CD14-positive monocyte (primary cell): ENCODE measurements at regions not wholly inside any gene's neighbourhood (a gene's known extent, or its start where the extent isn't known, plus 50 kb on each side); places are given as distances from the start of the nearest gene placed in this dataset.

ENCODE experiments used
- DNase-seq, 3 donors: peaks; one replicate each; pipeline ENCODE4 v3.0.0-alpha.2; 2011 to 2022
- H2AFZ ChIP-seq: 2 replicates; pipeline ENCODE4 v1.6.0; 2012; ENCODE audit warnings: mild to moderate bottlenecking, low read depth, low read length, inconsistent platforms; ENCODE audit not compliant: insufficient read depth, poor library complexity, severe bottlenecking
- H3K27ac ChIP-seq, 2 donors: 1 replicate in 1 of 2; 2 replicates in 1 of 2; pipeline ENCODE4 v1.5.1; 2012 to 2013; ENCODE audit warnings: low read length in 2 of 2, control low read depth in 1 of 2, inconsistent platforms in 1 of 2, low read depth in 1 of 2, mild to moderate bottlenecking in 1 of 2
- H3K27me3 ChIP-seq, 2 donors: one replicate each; pipeline versions ENCODE4 v1.6.0 to v1.6.1; 2011 to 2013; ENCODE audit warnings: low read length in 2 of 2; ENCODE audit not compliant: control insufficient read depth in 2 of 2, insufficient read depth in 2 of 2
- H3K36me3 ChIP-seq, 2 donors: replicated peaks in 1 of 2; 1 replicate in 1 of 2; 2 replicates in 1 of 2; pipeline versions ENCODE4 v1.5.1 to v1.6.1; 2012 to 2013; ENCODE audit warnings: low read length in 2 of 2, control low read depth in 1 of 2, inconsistent platforms in 1 of 2, mild to moderate bottlenecking in 1 of 2; ENCODE audit not compliant: insufficient read depth in 2 of 2, control insufficient read depth in 1 of 2
- H3K4me1 ChIP-seq, 2 donors: 1 replicate in 1 of 2; 2 replicates in 1 of 2; pipeline versions ENCODE4 v1.5.1 to v1.6.1; 2012 to 2013; ENCODE audit warnings: low read length in 2 of 2, control low read depth in 1 of 2, inconsistent platforms in 1 of 2, mild to moderate bottlenecking in 1 of 2, moderate library complexity in 1 of 2; ENCODE audit not compliant: insufficient read depth in 2 of 2, control insufficient read depth in 1 of 2
- H3K4me2 ChIP-seq: replicated peaks from 2 replicates; pipeline ENCODE3; 2012; ENCODE audit warnings: low read length, moderate library complexity, mild to moderate bottlenecking; ENCODE audit not compliant: poor library complexity, severe bottlenecking; ENCODE audit errors: extremely low read depth
- H3K4me3 ChIP-seq, 3 experiments: fragments of 200-600 bp in 1 of 3; sonication (generic) in 1 of 3; replicated peaks in 1 of 3; 1 replicate in 2 of 3; 2 replicates in 1 of 3; pipeline ENCODE4 v1.5.1; 2011 to 2013; ENCODE audit warnings: low read length in 3 of 3, mild to moderate bottlenecking in 3 of 3, control low read depth in 2 of 3, low read depth in 2 of 3, inconsistent platforms in 1 of 3, moderate library complexity in 1 of 3
- H3K79me2 ChIP-seq: 2 replicates; pipeline ENCODE4 v1.6.0; 2012; ENCODE audit warnings: mild to moderate bottlenecking, control low read depth, inconsistent platforms, low read length, moderate library complexity; ENCODE audit not compliant: insufficient read depth
- H3K9ac ChIP-seq: 2 replicates; pipeline ENCODE4 v1.6.0; 2017; ENCODE audit warnings: low read length, mild to moderate bottlenecking; ENCODE audit not compliant: insufficient read depth, poor library complexity, severe bottlenecking
- H3K9me3 ChIP-seq, 2 donors: replicated peaks in 1 of 2; 1 replicate in 1 of 2; 2 replicates in 1 of 2; pipeline versions ENCODE4 v1.5.1 to v1.6.1; 2012 to 2013; ENCODE audit warnings: low read length in 2 of 2, control low read depth in 1 of 2; ENCODE audit not compliant: control insufficient read depth in 1 of 2, insufficient read depth in 1 of 2
- H4K20me1 ChIP-seq: 2 replicates; pipeline ENCODE4 v1.6.0; 2012; ENCODE audit warnings: mild to moderate bottlenecking, low read length, control low read depth, moderate library complexity; ENCODE audit not compliant: insufficient read depth
- H3K27ac Mint-ChIP-seq, 7 donors: one replicate each; pipeline ENCODE4 v1.8.0; 2020; ENCODE audit warnings: mild to moderate bottlenecking in 7 of 7, mixed read lengths in 7 of 7, moderate library complexity in 6 of 7, inconsistent platforms in 2 of 7
- H3K27me3 Mint-ChIP-seq, 3 donors: one replicate each; pipeline ENCODE4 v1.8.0; 2021 to 2022; ENCODE audit warnings: low read depth in 3 of 3, mild to moderate bottlenecking in 3 of 3, mixed read lengths in 3 of 3, moderate library complexity in 3 of 3, inconsistent platforms in 1 of 3
- H3K36me3 Mint-ChIP-seq, 2 donors: one replicate each; pipeline ENCODE4 v1.8.0; 2020; ENCODE audit warnings: mixed read lengths in 2 of 2, inconsistent platforms in 1 of 2, mild to moderate bottlenecking in 1 of 2
- H3K4me1 Mint-ChIP-seq: one replicate; pipeline ENCODE4 v1.8.0; 2020; ENCODE audit warnings: mild to moderate bottlenecking, mixed read lengths
- H3K4me3 Mint-ChIP-seq, 2 donors: one replicate each; pipeline ENCODE4 v1.8.0; 2020; ENCODE audit warnings: mild to moderate bottlenecking in 2 of 2, mixed read lengths in 2 of 2, moderate library complexity in 1 of 2
- H3K9me3 Mint-ChIP-seq, 7 donors: one replicate each; pipeline ENCODE4 v1.8.0; 2020 to 2022; ENCODE audit warnings: mixed read lengths in 7 of 7, mild to moderate bottlenecking in 6 of 7, moderate library complexity in 6 of 7, inconsistent platforms in 2 of 7
- CTCF ChIP-seq: fragments of 200-600 bp; IDR thresholded peaks from one replicate; pipeline ENCODE4 v1.8.0; 2022; ENCODE audit warnings: antibody characterized with exemption, mild to moderate bottlenecking
- WGBS: methylation state at CpG from one replicate; pipeline ENCODE4 v1.1.5; 2013; ENCODE audit warnings: missing lambda C conversion rate; ENCODE audit not compliant: insufficient coverage; 5-methylcytosine and 5-hydroxymethylcytosine counted together
- intact Hi-C, 2 donors: fragments of 100-400 bp; cut with micrococcal nuclease; formaldehyde crosslinking; loops; one replicate each; pipeline versions ENCODE4 v1.15.0 to v1.15.1; 2023

DNA sequence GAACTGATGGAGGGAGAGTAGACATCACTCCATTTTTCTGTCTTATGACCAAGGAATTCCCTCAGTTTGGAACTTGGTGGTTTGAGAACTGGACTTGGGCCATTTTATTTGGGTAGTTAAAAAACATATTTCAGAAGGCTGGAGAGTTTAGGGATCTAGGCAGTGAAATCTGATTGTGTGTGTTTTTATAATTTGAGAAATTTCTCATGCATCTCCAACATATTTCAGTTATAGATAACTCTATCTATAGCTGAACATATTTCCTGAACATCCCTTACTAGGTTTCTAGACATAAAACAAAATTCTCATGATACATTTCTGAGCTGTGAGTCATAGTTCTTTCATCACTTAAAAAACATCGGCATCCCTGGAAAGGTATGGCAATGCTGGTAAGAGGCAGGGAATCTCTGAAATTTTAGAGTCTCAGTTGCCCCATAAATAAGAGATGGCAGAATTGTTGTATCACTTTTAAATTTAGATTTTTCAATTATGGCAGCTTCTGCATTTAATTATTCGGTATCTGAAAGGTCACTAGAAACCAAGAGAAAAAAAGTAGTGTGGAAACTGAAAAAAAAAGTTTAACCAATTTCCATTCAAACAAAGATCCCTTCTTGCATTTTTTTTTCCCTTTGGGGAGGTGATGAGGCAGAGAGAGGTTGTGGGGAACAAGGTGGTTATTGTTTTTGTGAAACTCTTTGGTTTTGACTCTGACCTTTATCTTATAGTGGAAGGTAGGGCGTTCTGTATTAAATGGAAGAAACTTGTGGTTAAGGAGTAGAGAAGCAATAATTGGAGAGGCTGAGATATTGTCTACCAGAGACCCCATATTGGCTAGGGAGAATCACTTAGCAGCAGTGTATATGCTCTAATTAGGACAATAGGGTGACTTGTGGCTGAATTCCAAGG is 102.9 kb downstream of the FASLG start:
- no peak overlapping the region for H3K27ac ChIP-seq
- H3K36me3 Mint-ChIP-seq: no peaks in the 10 kb centered on the region
- peaks cover 18% of the 10 kb centered on the region for H3K4me1 Mint-ChIP-seq
- DNase-seq: no peak
- no peaks in the 10 kb centered on the region for H3K27me3 ChIP-seq
- no peak overlapping the region for H3K4me3 ChIP-seq
- H3K79me2 ChIP-seq: no peaks in the 10 kb centered on the region
- intact Hi-C loops: no loop called here
- peaks cover 0 to 5% (median 2%) of the 10 kb centered on the region in 3 donors for H3K27me3 Mint-ChIP-seq
- no peak overlapping the region for H3K27ac Mint-ChIP-seq
- no peak overlapping the region for H3K9ac ChIP-seq
- no peaks in the 10 kb centered on the region for H3K9me3 Mint-ChIP-seq
- H3K36me3 ChIP-seq: no peaks in the 10 kb centered on the region
- H3K9me3 ChIP-seq: no peaks in the 10 kb centered on the region
- no peak overlapping the region for H3K4me2 ChIP-seq
- H3K4me1 ChIP-seq: peaks cover 0 to 12% of the 10 kb centered on the region in 2 donors
- no peak overlapping the region for H2AFZ ChIP-seq
- H4K20me1 ChIP-seq: no peaks in the 10 kb centered on the region
- no peak overlapping the region for H3K4me3 Mint-ChIP-seq
- 100% methylated on average over 1 of the region's 3 CpGs for WGBS
- no peak for TF ChIP-seq CTCF

DNA sequence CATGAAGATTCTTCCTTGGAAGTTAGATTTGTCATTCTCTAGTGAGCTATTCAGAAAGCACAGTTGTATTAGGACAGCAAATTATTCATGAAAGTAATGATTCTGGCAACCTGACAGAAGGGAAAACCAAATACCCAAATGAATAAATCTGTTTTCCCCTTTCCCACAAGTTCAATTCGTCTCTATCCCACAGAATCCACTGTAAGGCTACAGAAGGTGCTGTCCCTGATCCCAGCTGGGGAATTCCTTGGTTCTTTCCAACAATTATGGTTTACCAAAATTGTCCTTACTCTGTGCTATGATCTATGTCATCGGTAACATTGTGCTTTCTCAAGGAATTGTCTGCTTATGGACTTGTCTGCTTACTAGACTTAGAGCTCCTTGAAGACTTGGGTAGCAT is 104.2 kb downstream of the FASLG start:
- Histone ChIP-seq H4K20me1 (no peaks in the 10 kb centered on the region), H3K4me3 (no peak overlapping the region), H3K9ac (no peak overlapping the region), H3K27ac (no peak overlapping the region), H2AFZ (no peak overlapping the region), H3K9me3 (no peaks in the 10 kb centered on the region), H3K4me1 (peaks cover 0 to 8% of the 10 kb centered on the region in 2 donors), H3K27me3 (no peaks in the 10 kb centered on the region), H3K4me2 (no peak overlapping the region), H3K79me2 (no peaks in the 10 kb centered on the region), H3K36me3 (no peaks in the 10 kb centered on the region)
- no peak overlapping the region for H3K4me3 Mint-ChIP-seq
- peaks cover 0 to 2% (median 0%) of the 10 kb centered on the region in 3 donors for H3K27me3 Mint-ChIP-seq
- H3K27ac Mint-ChIP-seq: no peak overlapping the region
- 100% methylated on average over 2 of the region's 2 CpGs for WGBS
- peaks cover 14% of the 10 kb centered on the region for H3K4me1 Mint-ChIP-seq
- DNase-seq: no peak
- no peaks in the 10 kb centered on the region for H3K9me3 Mint-ChIP-seq
- intact Hi-C loops: no loop called here
- H3K36me3 Mint-ChIP-seq: no peaks in the 10 kb centered on the region
- no peak for TF ChIP-seq CTCF
